ENCODE measurements at regions not wholly inside any gene's neighbourhood (a gene's known extent, or its start where the extent isn't known, plus 50 kb on each side); places are given as distances from the start of the nearest gene placed in this dataset.

DNA sequence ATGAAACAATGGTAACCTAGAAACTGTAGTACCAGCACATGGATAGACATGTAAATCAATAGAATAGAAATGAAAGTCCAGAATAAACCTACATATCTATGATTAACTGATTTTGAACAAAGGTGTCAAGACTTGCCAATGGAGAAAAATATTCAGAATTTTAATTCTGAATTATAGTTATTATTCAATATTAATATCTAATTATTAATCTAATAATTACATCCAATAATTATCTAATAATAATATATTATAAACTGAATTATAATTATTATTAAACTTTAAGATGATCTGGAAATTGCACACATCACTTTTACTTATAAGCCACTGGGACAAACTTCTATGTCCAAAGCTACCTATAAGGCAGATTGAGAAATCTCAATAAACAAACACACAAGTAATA, 1365.2 kb upstream of the ADGRL3 start:
- no peak for DNase-seq (ENCODE audit: low spot score in 2 of 2)
- no peaks in the 10 kb centered on the region for H3K4me1 Mint-ChIP-seq
- H3K4me3 Mint-ChIP-seq: no peak overlapping the region
- H3K9me3 Mint-ChIP-seq: peaks cover 13% of the 10 kb centered on the region
- no peaks in the 10 kb centered on the region for H3K36me3 Mint-ChIP-seq (ENCODE audit: insufficient read depth)
- no peak overlapping the region for H3K27ac Mint-ChIP-seq (ENCODE audit: low read depth)
- H3K27me3 Mint-ChIP-seq: no peaks in the 10 kb centered on the region
- no peak for ATAC-seq (replicated peaks; ENCODE audit: extremely low read depth, poor library complexity, severe bottlenecking)

DNA sequence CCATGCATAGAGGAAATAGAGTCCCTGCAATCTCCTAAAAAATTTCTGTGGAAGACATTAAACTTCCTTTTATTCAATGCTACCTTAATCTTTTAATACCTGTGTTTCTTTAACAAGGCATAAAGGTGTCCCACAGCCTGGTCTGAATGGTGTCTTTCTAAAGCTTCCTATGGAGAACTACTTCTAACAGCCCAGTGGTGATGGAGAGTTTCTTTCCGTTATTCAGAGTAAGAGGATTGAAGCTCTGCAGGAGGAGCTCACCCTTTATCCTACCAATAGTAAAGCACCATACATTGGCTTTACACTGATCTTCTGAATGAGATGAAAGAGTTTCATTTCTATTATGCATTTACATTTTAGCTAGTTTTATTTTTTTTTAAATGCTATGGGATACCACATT, 1362.4 kb upstream of the ADGRL3 start:
- H3K4me3 Mint-ChIP-seq: no peak overlapping the region
- ATAC-seq (replicated peaks; ENCODE audit: extremely low read depth, poor library complexity, severe bottlenecking) (no peak), DNase-seq (ENCODE audit: low spot score in 2 of 2) (no peak)
- H3K4me1 Mint-ChIP-seq: no peaks in the 10 kb centered on the region
- peaks cover 13% of the 10 kb centered on the region for H3K9me3 Mint-ChIP-seq
- H3K27me3 Mint-ChIP-seq: no peaks in the 10 kb centered on the region
- H3K36me3 Mint-ChIP-seq (ENCODE audit: insufficient read depth): no peaks in the 10 kb centered on the region
- no peak overlapping the region for H3K27ac Mint-ChIP-seq (ENCODE audit: low read depth)

DNA sequence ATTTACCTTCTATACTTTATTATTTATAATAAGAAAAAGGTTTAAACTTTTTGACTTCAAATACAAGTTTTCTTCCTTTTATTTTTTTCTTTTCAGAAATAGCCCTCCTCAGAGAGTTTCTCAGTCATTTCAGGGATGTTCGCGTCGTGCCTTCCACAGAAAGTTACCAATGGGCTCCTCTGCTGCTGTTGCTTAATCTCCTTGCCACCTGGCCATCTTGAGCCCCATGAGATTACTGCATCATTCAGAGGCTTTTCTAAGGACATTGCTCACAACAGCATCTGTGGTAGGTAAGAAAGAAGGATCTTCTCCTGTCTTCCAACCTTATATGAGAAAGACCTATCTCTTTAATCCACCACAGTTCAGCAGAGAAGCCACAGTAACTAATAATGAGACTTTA, 1361.9 kb upstream of the ADGRL3 start:
- Mint-ChIP-seq H3K27ac (ENCODE audit: low read depth) (no peak overlapping the region), H3K4me3 (no peak overlapping the region), H3K4me1 (no peaks in the 10 kb centered on the region), H3K36me3 (ENCODE audit: insufficient read depth) (no peaks in the 10 kb centered on the region), H3K9me3 (peaks cover 16% of the 10 kb centered on the region), H3K27me3 (no peaks in the 10 kb centered on the region)
- ATAC-seq (replicated peaks; ENCODE audit: extremely low read depth, poor library complexity, severe bottlenecking): no peak
- DNase-seq (ENCODE audit: low spot score in 2 of 2): no peak

DNA sequence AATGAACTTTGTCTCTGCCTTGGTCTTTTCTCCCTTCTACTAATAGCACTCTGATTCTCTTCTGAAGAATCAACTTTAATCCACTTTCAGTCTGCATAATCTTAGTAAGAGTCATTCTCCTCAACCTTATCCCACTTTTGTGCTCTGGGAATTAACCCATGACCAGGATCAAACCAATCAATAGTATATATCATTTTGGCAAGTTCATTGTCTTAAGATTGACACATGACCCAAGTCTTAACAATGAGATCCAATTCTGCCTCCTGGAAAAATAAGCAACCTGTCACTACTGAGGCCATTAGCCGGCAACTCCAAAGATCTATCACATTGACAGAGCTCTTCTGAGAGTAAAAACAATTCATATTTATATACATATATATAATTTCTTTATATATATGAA, 1358.4 kb upstream of the ADGRL3 start:
- H3K9me3 Mint-ChIP-seq: peaks cover 24% of the 10 kb centered on the region
- H3K4me3 Mint-ChIP-seq: no peak overlapping the region
- no peaks in the 10 kb centered on the region for H3K27me3 Mint-ChIP-seq
- H3K36me3 Mint-ChIP-seq (ENCODE audit: insufficient read depth): no peaks in the 10 kb centered on the region
- no peak overlapping the region for H3K27ac Mint-ChIP-seq (ENCODE audit: low read depth)
- H3K4me1 Mint-ChIP-seq: no peaks in the 10 kb centered on the region
- ATAC-seq (replicated peaks; ENCODE audit: extremely low read depth, poor library complexity, severe bottlenecking) (no peak), DNase-seq (ENCODE audit: low spot score in 2 of 2) (no peak)

DNA sequence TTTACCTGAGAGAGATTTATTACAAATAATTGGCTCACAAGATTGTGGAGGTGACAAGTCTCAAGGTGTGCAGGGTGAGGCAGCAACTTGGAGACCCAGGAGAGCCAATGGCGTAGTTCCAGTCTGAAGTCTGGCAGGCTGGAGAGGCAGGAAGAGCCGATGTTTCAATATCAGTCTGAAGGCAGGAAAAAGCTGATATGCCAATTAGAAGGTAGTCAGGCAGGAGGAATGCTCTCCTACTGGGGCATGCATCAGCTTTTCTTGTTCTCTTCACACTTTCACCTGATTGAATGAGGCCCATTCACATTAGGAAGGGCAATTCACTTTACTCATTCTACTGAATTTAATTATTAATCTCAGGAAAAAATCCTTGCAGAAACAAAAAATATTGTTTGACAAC, 1351.7 kb upstream of the ADGRL3 start:
- Mint-ChIP-seq H3K27me3 (no peaks in the 10 kb centered on the region), H3K9me3 (peaks cover 28% of the 10 kb centered on the region)
- no peak for DNase-seq (ENCODE audit: low spot score in 2 of 2)

DNA sequence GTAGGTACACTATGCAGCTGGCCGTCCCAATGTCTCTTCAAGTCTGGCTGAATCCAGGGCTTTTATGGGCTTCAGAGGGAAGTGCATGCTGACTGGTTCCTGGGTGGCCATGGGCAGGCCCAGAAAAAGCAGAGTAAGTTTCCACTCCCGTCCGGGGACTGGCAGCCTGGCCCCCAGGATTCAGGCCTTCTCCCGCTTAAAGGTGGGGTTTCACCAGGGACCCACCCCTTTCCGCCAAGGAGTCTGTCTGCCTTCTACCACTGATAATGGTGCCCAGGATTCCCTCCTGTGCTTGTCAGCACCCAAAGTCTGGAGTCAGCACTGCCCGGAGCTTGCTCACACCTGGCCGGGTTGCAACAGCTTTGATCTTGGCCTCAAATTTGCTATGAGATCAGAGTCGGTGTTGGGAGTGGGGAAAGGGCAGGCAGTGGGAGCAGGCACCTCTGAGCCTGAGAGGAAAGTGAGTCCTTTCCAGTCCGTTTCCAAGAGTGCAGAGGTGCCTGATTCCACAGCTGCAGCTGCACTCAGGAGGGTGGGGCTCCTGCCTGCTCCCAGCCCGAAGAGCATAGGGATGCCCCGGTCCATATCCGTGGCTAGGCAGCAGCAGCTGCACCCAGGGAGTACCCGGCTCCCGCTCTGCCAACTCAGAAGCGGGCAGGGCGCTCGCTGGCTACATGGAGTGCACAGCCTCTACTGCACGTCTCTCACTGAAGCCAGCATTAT, 1344.3 kb upstream of the ADGRL3 start:
- Mint-ChIP-seq H3K27me3 (no peaks in the 10 kb centered on the region), H3K4me3 (no peak overlapping the region)
- ATAC-seq (replicated peaks; ENCODE audit: extremely low read depth, poor library complexity, severe bottlenecking): peak; percentile 10

More for the DNA sequence above, 1351.7 kb upstream of the ADGRL3 start:
- Mint-ChIP-seq H3K4me3 (no peak overlapping the region), H3K4me1 (no peaks in the 10 kb centered on the region), H3K36me3 (ENCODE audit: insufficient read depth) (no peaks in the 10 kb centered on the region), H3K27ac (ENCODE audit: low read depth) (no peak overlapping the region)
- ATAC-seq (replicated peaks; ENCODE audit: extremely low read depth, poor library complexity, severe bottlenecking): no peak

DNA sequence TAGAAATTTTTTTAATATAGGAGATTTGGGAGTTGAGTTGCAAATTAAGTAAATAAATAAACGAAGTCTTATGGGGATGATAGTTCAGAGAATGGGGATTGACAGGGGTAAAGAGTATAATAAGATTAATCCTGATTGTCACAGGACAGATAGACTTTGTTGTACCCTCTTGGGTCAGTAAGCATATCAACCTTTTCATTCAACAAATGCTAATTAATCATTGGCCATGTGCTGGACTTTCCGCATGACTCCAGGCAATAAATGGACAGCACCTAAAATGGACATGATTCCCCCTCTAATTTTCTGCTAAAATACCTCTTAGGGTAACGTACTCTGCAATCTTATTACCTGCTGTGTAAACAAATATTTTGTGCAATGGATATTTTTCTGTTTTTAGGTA, 1331.1 kb upstream of the ADGRL3 start:
- H3K27ac Mint-ChIP-seq (ENCODE audit: low read depth): no peak overlapping the region
- ATAC-seq (replicated peaks; ENCODE audit: extremely low read depth, poor library complexity, severe bottlenecking) (no peak), DNase-seq (ENCODE audit: low spot score in 2 of 2) (no peak)
- no peak overlapping the region for H3K4me3 Mint-ChIP-seq
- no peaks in the 10 kb centered on the region for H3K27me3 Mint-ChIP-seq
- H3K36me3 Mint-ChIP-seq (ENCODE audit: insufficient read depth): no peaks in the 10 kb centered on the region
- H3K4me1 Mint-ChIP-seq: no peaks in the 10 kb centered on the region
- peaks cover 32% of the 10 kb centered on the region for H3K9me3 Mint-ChIP-seq

More for the DNA sequence above, 1344.3 kb upstream of the ADGRL3 start:
- DNase-seq (ENCODE audit: low spot score in 2 of 2): no peak
- H3K4me1 Mint-ChIP-seq: no peaks in the 10 kb centered on the region
- no peaks in the 10 kb centered on the region for H3K36me3 Mint-ChIP-seq (ENCODE audit: insufficient read depth)
- H3K27ac Mint-ChIP-seq (ENCODE audit: low read depth): no peak overlapping the region
- H3K9me3 Mint-ChIP-seq: peaks cover 17% of the 10 kb centered on the region

DNA sequence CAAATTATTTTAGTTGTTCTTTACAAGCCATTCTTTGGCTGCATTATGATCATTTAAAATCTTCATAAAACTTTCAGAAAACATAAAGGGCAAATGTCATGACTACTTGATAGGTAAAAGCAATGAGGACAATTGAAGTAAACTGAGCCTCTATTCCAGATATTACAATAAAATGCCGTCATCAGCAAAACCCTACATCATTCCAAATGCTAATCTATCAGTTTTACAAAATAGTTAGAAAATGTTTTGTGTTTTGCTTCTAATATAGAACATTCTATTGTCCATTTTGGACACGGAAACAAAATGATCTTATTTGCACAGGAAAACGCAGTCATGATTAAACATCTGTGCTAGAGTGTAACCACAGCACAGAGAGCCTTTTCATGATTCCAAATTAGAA, 1330.6 kb upstream of the ADGRL3 start:
- Mint-ChIP-seq H3K36me3 (ENCODE audit: insufficient read depth) (no peaks in the 10 kb centered on the region), H3K4me1 (no peaks in the 10 kb centered on the region), H3K27ac (ENCODE audit: low read depth) (no peak overlapping the region), H3K27me3 (no peaks in the 10 kb centered on the region), H3K9me3 (peaks cover 32% of the 10 kb centered on the region), H3K4me3 (no peak overlapping the region)
- DNase-seq (ENCODE audit: low spot score in 2 of 2) (no peak), ATAC-seq (replicated peaks; ENCODE audit: extremely low read depth, poor library complexity, severe bottlenecking) (no peak)

DNA sequence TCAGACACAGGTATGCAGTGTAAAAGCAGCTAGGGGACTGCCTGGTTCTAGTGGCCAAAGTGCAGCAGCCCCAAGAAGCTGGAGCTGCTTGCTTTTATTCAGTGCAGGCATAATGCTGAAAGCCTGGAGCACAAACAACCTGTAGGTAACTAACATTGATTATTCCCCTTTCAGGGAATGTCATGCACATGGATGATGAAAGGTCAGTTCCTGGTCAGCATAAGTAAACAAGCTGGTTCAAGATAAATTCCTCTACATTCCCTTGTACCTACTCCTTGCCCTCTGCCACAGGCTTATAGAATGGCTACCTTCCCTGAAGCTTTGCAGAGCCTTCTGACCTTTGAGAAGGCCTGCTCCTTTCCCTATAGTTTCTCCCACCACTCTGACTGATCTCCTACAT, 1318.5 kb upstream of the ADGRL3 start:
- Mint-ChIP-seq H3K27ac (ENCODE audit: low read depth) (no peak overlapping the region), H3K27me3 (no peaks in the 10 kb centered on the region)
- no peak for DNase-seq (ENCODE audit: low spot score in 2 of 2)

DNA sequence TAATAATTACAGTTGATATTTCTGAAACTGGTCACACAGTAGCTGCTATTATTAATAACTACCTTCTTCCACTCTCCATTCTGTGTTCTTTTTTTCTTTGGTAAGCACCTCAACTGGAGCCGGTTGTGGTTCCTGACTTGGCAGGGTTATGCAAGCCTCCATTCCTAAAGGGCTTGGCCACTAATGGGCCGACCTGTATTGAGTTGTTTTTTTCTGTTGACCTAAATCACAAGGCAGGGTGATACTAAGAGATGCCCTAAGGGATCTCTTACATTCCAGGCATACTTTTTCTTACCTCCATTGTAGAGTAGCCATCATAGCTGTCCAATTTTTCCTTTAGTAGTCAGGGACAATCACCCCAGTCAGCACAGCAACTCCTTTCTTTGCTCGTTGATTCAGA, 1295.8 kb upstream of the ADGRL3 start:
- no peak overlapping the region for H3K27ac Mint-ChIP-seq (ENCODE audit: low read depth)
- H3K4me1 Mint-ChIP-seq: no peaks in the 10 kb centered on the region
- H3K36me3 Mint-ChIP-seq (ENCODE audit: insufficient read depth): no peaks in the 10 kb centered on the region
- H3K9me3 Mint-ChIP-seq: peaks cover 27% of the 10 kb centered on the region
- no peak for DNase-seq (ENCODE audit: low spot score in 2 of 2)
- no peaks in the 10 kb centered on the region for H3K27me3 Mint-ChIP-seq
- ATAC-seq (replicated peaks; ENCODE audit: extremely low read depth, poor library complexity, severe bottlenecking): no peak
- no peak overlapping the region for H3K4me3 Mint-ChIP-seq

More for the DNA sequence above, 1318.5 kb upstream of the ADGRL3 start:
- no peaks in the 10 kb centered on the region for H3K4me1 Mint-ChIP-seq
- H3K4me3 Mint-ChIP-seq: no peak overlapping the region
- peaks cover 17% of the 10 kb centered on the region for H3K9me3 Mint-ChIP-seq
- no peaks in the 10 kb centered on the region for H3K36me3 Mint-ChIP-seq (ENCODE audit: insufficient read depth)
- ATAC-seq (replicated peaks; ENCODE audit: extremely low read depth, poor library complexity, severe bottlenecking): no peak

DNA sequence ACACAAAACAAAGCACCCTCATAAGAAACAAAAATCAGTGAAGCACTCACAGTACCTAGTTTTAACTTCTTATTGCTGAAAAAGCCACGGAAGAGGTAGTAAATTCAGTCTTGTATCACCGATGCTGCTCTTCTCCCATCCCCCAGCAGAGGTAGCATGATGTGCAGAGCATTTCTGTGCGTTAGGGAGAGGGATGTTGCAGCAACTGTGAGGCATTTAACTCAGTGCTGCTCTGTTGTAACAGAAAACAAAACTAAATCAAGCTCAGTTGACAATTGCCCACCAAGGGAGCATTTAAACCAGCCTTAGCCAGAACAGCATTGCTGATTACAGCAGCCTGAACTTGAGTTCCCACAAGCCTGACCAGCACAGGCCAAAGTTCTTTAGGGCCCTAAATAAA, 1279.7 kb upstream of the ADGRL3 start:
- H3K36me3 Mint-ChIP-seq (ENCODE audit: insufficient read depth): no peaks in the 10 kb centered on the region
- no peaks in the 10 kb centered on the region for H3K27me3 Mint-ChIP-seq
- H3K4me1 Mint-ChIP-seq: no peaks in the 10 kb centered on the region
- no peak overlapping the region for H3K4me3 Mint-ChIP-seq
- no peak overlapping the region for H3K27ac Mint-ChIP-seq (ENCODE audit: low read depth)
- ATAC-seq (replicated peaks; ENCODE audit: extremely low read depth, poor library complexity, severe bottlenecking) (no peak), DNase-seq (ENCODE audit: low spot score in 2 of 2) (no peak)
- H3K9me3 Mint-ChIP-seq: peaks cover 10% of the 10 kb centered on the region

DNA sequence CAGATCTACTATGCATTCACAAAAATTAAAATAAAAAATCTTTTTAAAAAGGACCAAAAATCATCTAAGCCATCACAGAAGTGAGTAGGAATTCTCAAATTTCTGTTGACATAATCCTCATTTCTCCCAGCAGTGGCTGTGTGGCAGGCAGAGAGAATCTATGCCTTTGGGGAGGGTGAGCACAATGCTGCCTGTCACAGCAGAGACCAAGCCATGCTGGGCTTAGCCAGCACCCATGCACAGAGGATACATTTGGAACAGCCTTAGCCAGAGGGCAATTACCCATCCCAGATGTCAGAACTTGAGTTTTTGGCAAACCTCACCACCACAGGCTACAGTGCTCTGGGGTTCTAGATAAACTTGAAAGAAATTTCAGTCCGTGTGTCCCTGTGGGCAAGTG, 1274.8 kb upstream of the ADGRL3 start:
- DNase-seq (ENCODE audit: low spot score in 2 of 2): no peak
- H3K36me3 Mint-ChIP-seq (ENCODE audit: insufficient read depth): peaks cover 1% of the 10 kb centered on the region

DNA sequence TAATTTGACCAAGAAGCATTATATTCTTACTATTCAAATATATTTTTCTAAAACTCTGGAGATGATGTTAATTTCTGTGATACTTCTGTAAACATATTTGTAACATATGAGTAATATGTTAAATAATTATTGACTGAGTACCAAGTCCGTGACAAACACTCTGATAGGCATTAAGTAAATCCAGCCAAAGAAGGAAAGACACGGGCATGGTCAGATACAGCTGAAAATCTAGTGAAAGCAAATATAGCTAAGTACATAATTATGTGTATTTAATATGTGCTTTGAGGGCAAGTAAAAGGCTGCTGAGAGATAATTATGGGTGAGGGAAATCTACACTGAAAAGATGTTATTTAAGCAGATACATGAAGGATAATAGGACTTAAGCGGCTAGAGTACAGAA, 1263.6 kb upstream of the ADGRL3 start:
- no peak overlapping the region for H3K4me3 Mint-ChIP-seq
- H3K36me3 Mint-ChIP-seq (ENCODE audit: insufficient read depth): peaks cover 2% of the 10 kb centered on the region
- DNase-seq (ENCODE audit: low spot score in 2 of 2) (no peak), ATAC-seq (replicated peaks; ENCODE audit: extremely low read depth, poor library complexity, severe bottlenecking) (no peak)
- H3K4me1 Mint-ChIP-seq: no peaks in the 10 kb centered on the region
- H3K27ac Mint-ChIP-seq (ENCODE audit: low read depth): no peak overlapping the region
- H3K27me3 Mint-ChIP-seq: no peaks in the 10 kb centered on the region
- H3K9me3 Mint-ChIP-seq: peaks cover 19% of the 10 kb centered on the region

More for the DNA sequence above, 1274.8 kb upstream of the ADGRL3 start:
- Mint-ChIP-seq H3K27ac (ENCODE audit: low read depth) (no peak overlapping the region), H3K4me3 (no peak overlapping the region), H3K27me3 (no peaks in the 10 kb centered on the region), H3K9me3 (peaks cover 39% of the 10 kb centered on the region), H3K4me1 (no peaks in the 10 kb centered on the region)
- no peak for ATAC-seq (replicated peaks; ENCODE audit: extremely low read depth, poor library complexity, severe bottlenecking)
